Pancreas (tissue), 10 donors: ENCODE measurements at regions not wholly inside any gene's neighbourhood (a gene's known extent, or its start where the extent isn't known, plus 50 kb on each side); places are given as distances from the start of the nearest gene placed in this dataset.

Experiments
- ATAC-seq, 4 donors: fragments of 200-7000 bp; cut with Tn5 transposase; one replicate each; pipeline versions ENCODE4 v1.8.0 to v1.9.1; 2020; ENCODE audit warnings: mild to moderate bottlenecking in 4 of 4, moderate library complexity in 4 of 4
- DNase-seq, 6 donors: peaks; one replicate each; pipeline ENCODE4 v3.0.0-alpha.2; 2020
- FAIRE-seq: peaks from 2 replicates; lab custom pipeline; 2012; peaks lifted over from hg19 to GRCh38; lab: Jason Lieb, UNC
- H3K27ac ChIP-seq, 4 donors: fragments of 200-600 bp; sonication (generic); 1 replicate in 3 of 4; 2 replicates in 1 of 4; pipeline versions ENCODE4 v1.5.0 to v1.8.0; 2020
- H3K27me3 ChIP-seq, 4 donors: fragments of 200-600 bp; one replicate each; pipeline ENCODE4 v1.8.0; 2021
- H3K36me3 ChIP-seq, 3 donors: fragments of 200-600 bp; sonication (generic) in 1 of 3; one replicate each; pipeline versions ENCODE4 v1.5.0 to v1.8.0; 2020 to 2021
- H3K4me1 ChIP-seq, 3 donors: fragments of 200-600 bp; one replicate each; pipeline ENCODE4 v1.8.0; 2021
- H3K4me3 ChIP-seq, 4 donors: fragments of 200-600 bp; sonication (generic) in 2 of 4; one replicate each; pipeline versions ENCODE4 v1.5.0 to v1.8.0; 2020 to 2021
- H3K9me3 ChIP-seq, 4 donors: fragments of 200-600 bp; one replicate each; pipeline ENCODE4 v1.8.0; 2021
- CTCF ChIP-seq, 4 donors: fragments of 200-600 bp; sonication (generic) in 3 of 4; IDR thresholded peaks; one replicate each; pipeline versions ENCODE4 v1.5.0 to v1.8.0; 2021; ENCODE audit warnings: antibody characterized with exemption in 4 of 4
- WGBS, 2 donors: extraction: QIAGEN DNeasy Blood & Tissue Kit; methylation state at CpG; one replicate each; pipeline ENCODE4 v1.1.7; 2013; 5-methylcytosine and 5-hydroxymethylcytosine counted together
- intact Hi-C, 3 donors: fragments of 100-400 bp; cut with DNase I; formaldehyde crosslinking; loops; one replicate each; pipeline versions ENCODE4 v1.11.1 to v1.14.2; 2022
- donor health status: healthy with polysubstance abuse.
- donor health status: DM: no; HTN: no; CAD: no; lungs with moderate emphysema.
- donor health status: DM: no; HTN: no; CAD: no.
- donor health status: control.
- donor health status: control.
- donor health status: Bipolar disorder and iron deficiency.
- donor health status: DM: yes; HTN: yes; CAD: no.
- donor health status: DM: no; HTN: no; CAD: no.
- donor health status: DM: no; HTN: no; CAD: no.
- donor health status: DM: yes; HTN: yes; CAD: no.

GRCh38 chrX:110871839-110872238 is 76.2 kb upstream of the CHRDL1 start:
- Histone ChIP-seq H3K36me3 (no peaks in the 10 kb centered on the region), H3K4me1 (no peaks in the 10 kb centered on the region), H3K27me3 (no peaks in the 10 kb centered on the region), H3K27ac (no peak overlapping the region), H3K4me3 (no peak overlapping the region), H3K9me3 (no peaks in the 10 kb centered on the region)
- no peak for TF ChIP-seq CTCF (IDR thresholded peaks at IDR 0.05)
- intact Hi-C loops = no loop called here
- ATAC-seq = peak in 3 of 4 donors; percentile 40 to 70 (median 68)
- no peak for DNase-seq
- FAIRE-seq = no peak
- WGBS, 2 donors = 38 to 46% methylated on average over 3 of the region's 3 CpGs

- intact Hi-C loops = no loop called here
- no peaks in the 10 kb centered on the region for H3K4me1 ChIP-seq
- no peaks in the 10 kb centered on the region for H3K27me3 ChIP-seq
- WGBS, 2 donors = 71 to 90% methylated on average over 2 of the region's 2 CpGs
- TF ChIP-seq CTCF (IDR thresholded peaks at IDR 0.05) = no peak
- no peak overlapping the region for H3K4me3 ChIP-seq
- no peaks in the 10 kb centered on the region for H3K9me3 ChIP-seq
- no peaks in the 10 kb centered on the region for H3K36me3 ChIP-seq
- FAIRE-seq (no peak), DNase-seq (no peak), ATAC-seq (no peak)
- H3K27ac ChIP-seq = no peak overlapping the region
Observed at GRCh38 chrX:110866421-110866820, 70.8 kb upstream of the CHRDL1 start.

GRCh38 chrX:110863883-110864282 is 68.3 kb upstream of the CHRDL1 start:
- FAIRE-seq (no peak), DNase-seq (no peak), ATAC-seq (no peak)
- Histone ChIP-seq H3K36me3 (no peaks in the 10 kb centered on the region), H3K27me3 (peaks cover 0 to 3% (median 0%) of the 10 kb centered on the region in 4 donors), H3K4me3 (no peak overlapping the region), H3K9me3 (no peaks in the 10 kb centered on the region), H3K4me1 (peaks cover 0 to under 1% (median 0%) of the 10 kb centered on the region in 3 donors), H3K27ac (no peak overlapping the region)
- no peak for TF ChIP-seq CTCF (IDR thresholded peaks at IDR 0.05)
- 76 to 93% methylated on average over 1 of the region's 1 CpG for WGBS, 2 donors
- intact Hi-C loops = no loop called here

- WGBS, 2 donors = 23 to 28% methylated on average over 2 of the region's 2 CpGs
- no peaks in the 10 kb centered on the region for H3K9me3 ChIP-seq
- H3K27me3 ChIP-seq = peaks cover 0 to 3% (median 0%) of the 10 kb centered on the region in 4 donors
- ATAC-seq (peak; percentile 40 to 70 (median 54)), DNase-seq (no peak), FAIRE-seq (no peak)
- TF ChIP-seq CTCF (IDR thresholded peaks at IDR 0.05) = no peak
- no peak overlapping the region for H3K27ac ChIP-seq
- H3K4me1 ChIP-seq = peaks cover 0 to 6% (median 0%) of the 10 kb centered on the region in 3 donors
- H3K36me3 ChIP-seq = no peaks in the 10 kb centered on the region
- H3K4me3 ChIP-seq = no peak overlapping the region
- intact Hi-C loops = no loop called here
Observed at GRCh38 chrX:110858565-110858964, 62.9 kb upstream of the CHRDL1 start.

- DNase-seq (peak in 3 of 6 donors; percentile 7 to 40 (median 31)), ATAC-seq (peak; percentile 72 to 87 (median 86)), FAIRE-seq (no peak)
- Histone ChIP-seq H3K36me3 (no peaks in the 10 kb centered on the region), H3K4me1 (peaks cover 0 to 3% (median 0%) of the 10 kb centered on the region in 3 donors), H3K27me3 (no peaks in the 10 kb centered on the region), H3K9me3 (no peaks in the 10 kb centered on the region), H3K4me3 (no peak overlapping the region), H3K27ac (no peak overlapping the region)
- intact Hi-C loops = no loop called here
- peak in 2 of 4 donors; percentile 35 to 50 for TF ChIP-seq CTCF (IDR thresholded peaks at IDR 0.05)
- 21 to 27% methylated on average over 7 of the region's 7 CpGs for WGBS, 2 donors
Observed at GRCh38 chrX:110853610-110854009, 58.0 kb upstream of the CHRDL1 start.
